SIG-M5 treated with dmso at 0.1 percent for 504 hours (cell line): ENCODE measurements at regions not wholly inside any gene's neighbourhood (a gene's known extent, or its start where the extent isn't known, plus 50 kb on each side); places are given as distances from the start of the nearest gene placed in this dataset.

ENCODE experiments used
- DNase-seq: peaks from one replicate; lab custom pipeline; 2025; ENCODE audit not compliant: unreplicated experiment; lab: John Stamatoyannopoulos, UW

GRCh38 chr5:125120012-125120411 lies 373.6 kb upstream of the ZNF608 start:
- DNase-seq: no peak

GRCh38 chr5:125125031-125125823 lies 378.8 kb upstream of the ZNF608 start:
- no peak for DNase-seq

DNA sequence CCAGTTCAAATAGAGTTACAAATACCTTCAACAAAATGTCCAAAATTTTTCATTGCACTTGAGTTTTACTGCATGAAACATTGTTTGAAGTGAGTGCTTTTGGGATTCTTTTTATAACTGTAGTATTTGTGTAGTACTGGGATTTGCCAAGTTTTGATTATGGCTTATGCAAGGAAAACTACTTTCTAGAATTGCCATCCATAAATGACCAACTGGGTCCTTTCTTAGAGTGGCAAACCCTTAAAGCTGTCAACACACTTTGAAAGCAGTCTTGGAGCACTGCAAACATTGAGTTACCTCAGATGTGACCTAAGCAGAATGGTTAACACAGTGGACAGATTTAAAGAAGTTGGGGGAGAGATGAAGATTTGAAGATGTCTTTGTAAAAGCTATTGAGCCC lies 379.6 kb upstream of the ZNF608 start:
- no peak for DNase-seq

DNA sequence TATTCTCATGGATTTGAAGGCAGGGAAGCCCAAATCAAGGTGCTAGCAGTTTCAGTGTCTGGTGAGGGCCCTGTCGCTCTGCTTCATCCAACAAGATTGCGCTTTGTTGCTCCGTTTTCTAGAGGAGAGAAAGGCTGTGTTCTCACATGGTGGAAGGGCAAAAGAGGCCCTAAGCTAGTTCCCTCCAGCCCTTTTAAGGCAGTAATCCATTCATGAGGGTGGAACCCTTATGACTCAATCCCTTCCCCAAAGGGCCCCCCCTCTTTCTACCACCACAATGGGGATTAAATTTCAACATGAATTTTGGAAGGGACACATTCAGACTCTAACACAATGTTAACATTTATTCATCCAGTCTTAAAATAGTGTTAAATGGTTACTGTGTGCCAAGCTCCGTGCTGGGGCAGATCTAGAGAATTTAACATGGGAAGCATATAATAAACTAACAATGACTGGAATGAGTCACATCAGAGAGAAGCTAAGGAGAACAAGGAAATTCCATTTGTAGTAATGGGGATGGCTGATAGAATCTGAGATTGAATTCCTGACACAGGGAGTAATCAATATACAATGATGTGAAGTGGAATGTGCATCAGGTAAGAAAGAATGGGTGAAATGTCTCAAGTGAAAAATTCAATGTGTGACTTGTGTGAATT lies 382.8 kb upstream of the ZNF608 start:
- no peak for DNase-seq

- no peak for DNase-seq
Observed at GRCh38 chr5:125130591-125130990, 384.2 kb upstream of the ZNF608 start.

DNA sequence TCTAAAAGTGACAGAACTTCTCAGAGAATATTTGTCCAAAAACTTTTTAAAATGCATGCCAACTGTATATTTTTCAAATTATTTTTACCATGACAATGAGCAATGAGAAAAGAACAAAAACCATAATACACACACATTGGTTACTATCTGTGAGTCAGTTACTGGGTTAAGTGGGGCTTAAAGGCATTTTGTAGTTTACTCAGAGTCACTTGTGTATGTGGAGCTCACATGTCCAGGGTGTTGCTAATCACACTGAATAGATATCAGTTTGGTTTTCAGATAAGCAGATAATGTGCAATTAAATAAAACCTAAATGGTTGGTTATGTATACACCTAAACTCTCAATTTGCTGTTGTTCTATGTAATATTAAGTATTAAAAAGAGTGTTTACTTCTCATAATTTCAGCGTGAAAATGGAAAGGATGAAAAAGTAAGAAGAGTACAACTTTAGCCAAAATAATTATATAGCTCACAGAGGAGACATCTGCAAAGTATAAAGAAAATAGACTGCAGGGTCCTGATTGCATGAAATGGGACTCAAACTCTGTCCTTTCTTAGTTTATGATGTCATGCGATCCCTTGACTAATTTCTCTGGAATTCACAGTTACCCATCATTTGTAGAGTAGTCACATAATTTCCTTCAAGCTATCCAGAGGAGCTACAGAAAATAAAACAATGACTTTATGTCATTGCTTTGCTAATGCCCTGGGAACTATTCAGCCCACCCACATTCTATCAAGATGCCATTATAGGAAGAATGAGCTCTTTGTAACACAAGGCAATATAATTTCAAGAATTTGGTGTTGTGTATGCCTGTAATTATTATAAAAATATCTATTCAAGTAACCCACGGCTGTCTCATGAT lies 388.0 kb upstream of the ZNF608 start:
- no peak for DNase-seq

GRCh38 chr5:125137535-125137934 lies 391.1 kb upstream of the ZNF608 start:
- DNase-seq: no peak

- no peak for DNase-seq
Observed at GRCh38 chr5:125138266-125138665, 391.8 kb upstream of the ZNF608 start.

DNA sequence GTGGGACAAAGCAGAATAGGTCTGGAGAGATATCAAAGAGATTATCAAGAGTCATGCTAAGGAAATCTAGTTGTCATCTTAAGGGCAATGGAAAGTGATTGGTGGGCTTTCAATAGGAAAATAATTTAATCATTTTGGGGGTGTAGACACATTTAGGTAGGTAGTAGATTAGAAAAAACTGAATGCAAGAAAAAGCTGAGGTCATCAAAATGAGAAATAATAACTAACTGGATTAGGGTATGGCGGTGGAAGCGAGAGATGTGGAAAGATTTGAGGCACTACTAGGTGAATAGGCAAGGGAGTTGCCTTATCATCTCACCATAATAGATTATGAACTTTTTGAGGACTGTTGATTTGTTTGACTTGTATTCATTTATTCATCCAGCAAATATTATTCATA lies 393.2 kb upstream of the ZNF608 start:
- DNase-seq: no peak

GRCh38 chr5:125140220-125140619 lies 393.8 kb upstream of the ZNF608 start:
- no peak for DNase-seq

- DNase-seq: no peak
Observed at GRCh38 chr5:125140855-125141254, 394.4 kb upstream of the ZNF608 start.

DNA sequence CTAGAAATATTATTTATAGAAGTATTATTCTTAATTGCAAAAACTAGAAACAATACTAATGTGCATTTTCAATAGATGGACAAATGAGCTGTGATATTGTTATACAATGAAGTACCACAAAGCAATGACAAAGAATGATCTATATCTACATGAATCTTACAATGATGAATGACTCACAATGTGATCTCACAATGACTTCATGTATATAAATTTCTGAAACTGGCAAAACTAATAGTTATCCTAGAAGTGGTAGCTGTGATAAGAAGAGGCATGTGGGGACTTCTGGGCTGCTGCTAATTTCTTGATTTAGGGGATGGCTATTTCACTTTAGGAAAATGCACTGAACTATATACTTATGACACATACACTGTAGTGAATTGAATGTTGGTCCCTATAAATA lies 396.0 kb upstream of the ZNF608 start:
- DNase-seq: no peak

DNA sequence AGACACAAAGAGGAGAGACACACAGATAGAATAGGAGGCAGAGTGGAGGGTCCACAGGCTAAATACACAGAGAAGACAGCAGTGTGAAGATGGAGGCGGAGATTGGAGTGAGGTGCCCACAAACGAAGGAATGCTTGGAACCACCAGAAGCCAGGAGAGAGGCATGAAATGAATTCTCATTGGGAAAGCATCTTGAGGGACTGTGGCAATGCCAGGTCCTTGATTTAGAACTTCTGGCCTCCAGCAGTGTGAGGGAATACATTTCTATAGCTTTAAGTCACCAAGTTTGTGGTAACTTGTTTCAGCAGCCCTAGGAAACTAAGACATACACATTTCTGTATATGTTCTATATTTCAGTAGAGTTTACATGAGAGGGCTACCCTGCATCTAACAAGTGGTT lies 396.6 kb upstream of the ZNF608 start:
- DNase-seq: no peak

GRCh38 chr5:125148076-125148475 lies 401.6 kb upstream of the ZNF608 start:
- DNase-seq: no peak

DNA sequence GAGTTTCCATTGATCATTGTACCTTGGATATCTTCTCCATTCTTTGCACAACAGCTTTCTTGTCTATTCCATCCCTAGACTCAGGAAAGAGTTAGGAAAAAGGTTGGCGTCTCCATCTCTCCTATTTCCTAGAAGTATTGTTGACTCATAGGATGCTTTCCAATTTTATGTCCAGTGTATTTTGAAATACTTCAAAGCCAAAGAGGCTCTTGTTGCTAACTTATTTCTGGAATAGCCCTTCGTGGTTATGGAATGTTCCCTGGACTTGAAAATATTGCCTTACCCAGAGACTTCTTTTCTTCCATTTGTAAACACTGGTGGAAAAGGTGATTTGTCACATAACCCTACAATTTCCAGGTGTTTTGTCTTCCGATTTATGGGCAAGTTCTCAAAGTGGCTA lies 402.3 kb upstream of the ZNF608 start:
- DNase-seq: no peak

DNA sequence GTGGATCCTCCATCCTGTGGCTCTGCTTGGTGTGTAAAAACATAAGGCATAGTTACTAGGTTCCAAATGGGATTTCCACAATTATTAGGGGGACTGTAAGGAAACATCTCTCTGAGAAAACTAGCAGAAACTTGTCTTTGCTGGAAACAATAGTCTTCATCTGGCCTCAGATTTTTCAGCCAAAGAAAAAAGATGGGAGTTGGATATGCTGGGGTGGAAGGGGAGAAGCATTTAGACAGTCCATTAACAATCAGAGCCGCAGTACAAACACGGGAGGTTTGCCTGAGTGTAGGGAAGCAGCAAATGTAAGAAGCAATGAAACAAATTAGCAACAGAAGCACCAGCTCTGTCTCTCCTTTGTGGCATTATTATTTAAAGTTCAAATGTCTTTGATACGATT lies 402.7 kb upstream of the ZNF608 start:
- no peak for DNase-seq

DNA sequence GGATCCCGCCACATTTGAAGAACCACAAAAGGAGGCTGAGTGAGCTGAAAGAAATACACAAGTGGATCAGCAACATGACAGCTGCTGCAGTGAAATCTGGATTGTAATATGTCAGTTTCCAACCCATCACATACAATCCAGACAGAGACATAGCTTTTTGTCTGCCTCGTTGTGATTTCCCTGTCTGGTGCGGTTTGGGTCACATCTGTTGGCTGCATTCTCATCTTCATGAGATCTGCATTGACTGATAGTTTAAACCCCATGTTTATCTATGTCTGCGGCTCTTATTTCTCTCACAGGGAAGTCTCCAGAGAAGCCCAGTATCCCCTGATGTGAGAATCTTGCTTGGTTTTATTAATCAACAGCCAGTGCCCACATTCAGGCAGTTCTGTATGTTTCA lies 403.1 kb upstream of the ZNF608 start:
- no peak for DNase-seq

DNA sequence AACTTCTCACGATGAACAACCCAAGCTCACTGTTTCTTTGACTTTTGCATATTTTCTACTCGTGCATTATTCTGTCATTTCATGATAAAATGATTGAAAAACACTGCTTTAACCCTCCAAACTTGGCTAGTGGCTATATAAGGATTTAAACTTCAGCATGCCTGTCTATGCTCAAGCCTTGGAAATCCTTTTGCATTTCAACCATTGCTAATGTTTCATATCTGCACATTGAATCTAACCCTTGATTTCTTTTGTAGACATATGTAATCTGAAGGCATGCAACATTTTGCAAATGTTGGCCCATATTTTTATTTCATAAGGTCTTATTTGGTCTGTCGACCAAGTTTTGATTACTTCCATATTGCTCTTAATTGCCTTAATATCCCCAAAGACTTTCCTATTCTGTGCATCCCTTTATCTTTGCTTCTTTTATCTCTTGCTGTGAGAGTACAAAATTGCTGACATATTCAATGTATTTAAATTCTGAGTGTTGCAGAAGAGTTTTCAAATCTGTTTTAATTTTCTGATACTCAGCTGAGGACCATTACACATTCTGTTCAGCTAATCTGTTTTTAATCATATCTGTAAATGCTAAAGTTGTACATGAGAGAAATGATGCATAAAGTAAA lies 403.7 kb upstream of the ZNF608 start:
- DNase-seq: no peak

DNA sequence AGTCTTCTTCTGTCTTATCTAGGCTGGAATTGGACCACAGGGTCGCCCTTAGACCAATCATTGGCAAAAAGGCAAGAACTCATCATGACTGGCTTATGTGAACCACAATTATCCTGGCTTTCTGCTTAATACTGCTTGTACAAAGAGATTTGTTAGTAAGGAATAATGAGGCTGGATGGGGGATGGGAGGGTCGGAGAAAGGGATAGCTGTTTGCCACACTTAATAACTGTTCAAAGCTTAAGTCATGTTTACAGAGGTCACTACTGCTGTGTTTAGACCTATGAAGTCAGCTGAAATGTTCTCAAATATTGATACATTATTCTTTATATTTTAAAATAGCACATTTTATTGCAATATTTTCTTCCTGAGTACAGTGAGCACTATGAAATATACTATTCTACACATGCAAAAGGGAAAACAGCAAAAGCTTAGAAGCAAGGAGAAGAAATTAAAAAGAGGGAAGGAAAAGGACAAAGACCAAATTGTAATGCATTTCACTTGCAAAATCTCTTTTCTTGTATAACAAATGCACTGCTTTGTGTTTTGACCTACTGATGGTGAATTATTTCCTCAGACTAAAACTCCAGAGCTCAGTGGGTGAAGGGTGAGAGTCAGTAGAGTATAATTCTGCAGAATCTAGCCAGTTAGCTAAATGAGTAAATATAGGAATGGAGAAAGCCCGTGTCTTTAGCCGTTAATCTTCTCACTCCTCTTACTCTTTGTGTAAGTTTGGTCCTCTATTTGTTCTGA lies 404.9 kb upstream of the ZNF608 start:
- DNase-seq: no peak

- no peak for DNase-seq
Observed at GRCh38 chr5:125152044-125152443, 405.6 kb upstream of the ZNF608 start.
